SK-N-MC (cell line): ENCODE measurements at regions not wholly inside any gene's neighbourhood (a gene's known extent, or its start where the extent isn't known, plus 50 kb on each side); places are given as distances from the start of the nearest gene placed in this dataset.

Source experiments
- EZH2 ChIP-seq: fragments of 200-600 bp; sonication (generic); IDR thresholded peaks from one replicate; pipeline ENCODE4 v1.6.1; 2017; ENCODE audit warnings: antibody characterized with exemption
- FOXP2 ChIP-seq: optimal IDR thresholded peaks from 2 replicates; pipeline ENCODE3; 2011; ENCODE audit warnings: mild to moderate bottlenecking, moderate library complexity; ENCODE audit not compliant: insufficient read depth; ENCODE audit errors: extremely low read length, control extremely low read depth
- POLR2AphosphoS5 ChIP-seq: IDR thresholded peaks from 2 replicates; pipeline ENCODE4 v1.6.1; 2012; ENCODE audit warnings: mild to moderate bottlenecking, low read depth, low read length, borderline replicate concordance

DNA sequence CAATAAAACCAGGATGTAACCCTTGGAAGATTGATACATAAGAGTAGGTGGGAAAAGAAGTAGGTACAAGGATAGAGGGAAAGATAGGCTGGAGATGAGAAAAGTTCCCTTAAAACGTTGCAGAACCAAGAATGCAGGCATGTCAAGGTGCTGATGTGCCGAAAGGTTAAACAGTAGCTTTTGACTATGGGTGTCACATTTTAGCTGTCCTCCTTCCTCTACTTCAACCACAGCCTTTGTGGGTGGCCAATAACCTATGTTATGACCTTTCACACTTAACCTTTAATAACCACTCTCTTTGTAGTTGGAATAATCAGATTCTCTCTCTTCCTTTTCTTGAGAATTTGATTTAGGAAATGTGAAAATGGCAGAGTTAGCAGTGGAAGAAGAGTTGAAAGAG is 184.5 kb upstream of the GAP43 start:
- TF ChIP-seq EZH2 (no peak), POLR2AphosphoS5 (no peak), FOXP2 (no peak)
